Keratinocyte (primary cell): ENCODE measurements at regions not wholly inside any gene's neighbourhood (a gene's known extent, or its start where the extent isn't known, plus 50 kb on each side); places are given as distances from the start of the nearest gene placed in this dataset.

Experiments used
- DNase-seq: peaks from one replicate; pipeline ENCODE4 v3.0.0-alpha.2; 2011; ENCODE audit warnings: low read depth, missing footprints, low spot score
- FAIRE-seq: peaks from 2 replicates; lab custom pipeline; 2011; peaks lifted over from hg19 to GRCh38; lab: Jason Lieb, UNC
- H2AFZ ChIP-seq: 2 replicates; pipeline ENCODE4 v1.6.0; 2012; ENCODE audit warnings: low read length, control low read depth, inconsistent platforms; ENCODE audit not compliant: control insufficient read depth
- H3K27ac ChIP-seq: 2 replicates; pipeline ENCODE4 v1.5.1; 2011; ENCODE audit warnings: low read length; ENCODE audit not compliant: control insufficient read depth, insufficient read depth
- H3K27me3 ChIP-seq: 3 replicates; pipeline ENCODE4 v1.6.0; 2011; ENCODE audit warnings: low read length; ENCODE audit not compliant: control insufficient read depth, insufficient read depth; ENCODE audit errors: extremely low read depth
- H3K36me3 ChIP-seq, 2 experiments: 2 replicates in 1 of 2; 3 replicates in 1 of 2; pipeline ENCODE4 v1.5.1; 2011; ENCODE audit warnings: low read length in 2 of 2, mild to moderate bottlenecking in 1 of 2; ENCODE audit not compliant: control insufficient read depth in 2 of 2, insufficient read depth in 2 of 2; ENCODE audit errors: extremely low read depth in 1 of 2
- H3K4me1 ChIP-seq: 3 replicates; pipeline ENCODE4 v1.5.1; 2011; ENCODE audit warnings: low read length; ENCODE audit not compliant: control insufficient read depth, insufficient read depth; ENCODE audit errors: extremely low read depth
- H3K4me2 ChIP-seq: 3 replicates; pipeline ENCODE4 v1.6.0; 2011; ENCODE audit warnings: low read depth, low read length; ENCODE audit not compliant: control insufficient read depth, insufficient read depth; ENCODE audit errors: extremely low read depth
- H3K4me3 ChIP-seq, 3 experiments: fragments of 200-600 bp in 1 of 3; sonication (generic) in 1 of 3; 2 replicates in 2 of 3; 3 replicates in 1 of 3; pipeline ENCODE4 v1.5.1; 2011 to 2016; ENCODE audit warnings: low read length in 3 of 3, mild to moderate bottlenecking in 3 of 3, control low read depth in 2 of 3, inconsistent platforms in 1 of 3, low read depth in 1 of 3, mixed read lengths in 1 of 3, mixed run types in 1 of 3, moderate library complexity in 1 of 3; ENCODE audit not compliant: control insufficient read depth in 2 of 3, insufficient read depth in 2 of 3; ENCODE audit errors: extremely low read depth in 1 of 3
- H3K79me2 ChIP-seq: 2 replicates; pipeline ENCODE4 v1.6.0; 2012; ENCODE audit warnings: low read length; ENCODE audit not compliant: control insufficient read depth, insufficient read depth
- H3K9ac ChIP-seq: 3 replicates; pipeline ENCODE4 v1.6.0; 2011; ENCODE audit warnings: low read length; ENCODE audit not compliant: control insufficient read depth, insufficient read depth; ENCODE audit errors: extremely low read depth
- H3K9me1 ChIP-seq: 3 replicates; pipeline ENCODE4 v1.6.0; 2011; ENCODE audit warnings: low read length; ENCODE audit not compliant: control insufficient read depth, insufficient read depth; ENCODE audit errors: extremely low read depth
- H3K9me3 ChIP-seq: 2 replicates; pipeline ENCODE4 v1.5.1; 2012; ENCODE audit warnings: low read depth, low read length; ENCODE audit not compliant: control insufficient read depth
- H4K20me1 ChIP-seq: 3 replicates; pipeline ENCODE4 v1.6.0; 2011; ENCODE audit warnings: low read length; ENCODE audit not compliant: control insufficient read depth, insufficient read depth; ENCODE audit errors: extremely low read depth
- CTCF ChIP-seq, 3 experiments: IDR thresholded peaks in 1 of 3; conservative IDR thresholded peaks in 1 of 3; optimal IDR thresholded peaks in 1 of 3; 2 replicates in 2 of 3; 3 replicates in 1 of 3; pipeline versions ENCODE3 to v1.5.1; 2011; ENCODE audit warnings: low read length in 3 of 3, mild to moderate bottlenecking in 3 of 3, moderate library complexity in 2 of 3, control low read depth in 1 of 3, inconsistent platforms in 1 of 3; ENCODE audit not compliant: insufficient read depth in 2 of 3; ENCODE audit errors: extremely low read depth in 1 of 3
- EZH2 ChIP-seq: IDR thresholded peaks from one replicate; pipeline ENCODE4 v1.6.1; 2012; ENCODE audit warnings: inconsistent platforms, mild to moderate bottlenecking, low read length, moderate library complexity
- dilution Hi-C: fragments of 300-500 bp; cut with MboI; formaldehyde crosslinking; loops from one replicate; pipeline ENCODE4 v1.7.0; 2020; ENCODE audit warnings: low sequenced_read_pairs; ENCODE audit not compliant: extremely low pct_ligation_motif_present

- TF ChIP-seq EZH2 (no peak), CTCF (optimal IDR thresholded peaks at IDR 0.05 in 1 of 3, IDR thresholded peaks at IDR 0.05 in 1 of 3, conservative IDR thresholded peaks at IDR 0.05 in 1 of 3; ENCODE audit: extremely low read depth in 1 of 3, insufficient read depth in 2 of 3, low read length in 3 of 3) (no peak)
- Histone ChIP-seq H3K4me1 (no peaks in the 10 kb centered on the region), H3K27me3 (no peaks in the 10 kb centered on the region), H3K36me3 (no peaks in the 10 kb centered on the region), H3K9me3 (no peaks in the 10 kb centered on the region), H3K79me2 (no peaks in the 10 kb centered on the region), H3K4me2 (no peak overlapping the region), H3K9ac (no peak overlapping the region), H3K4me3 (no peak overlapping the region), H2AFZ (no peak overlapping the region), H4K20me1 (no peaks in the 10 kb centered on the region), H3K9me1 (no peaks in the 10 kb centered on the region), H3K27ac (no peak overlapping the region)
- FAIRE-seq, result no peak
- no peak for DNase-seq
- dilution Hi-C loops, result no loop called here
Observed at GRCh38 chr5:5006548-5006947, 133.6 kb upstream of the ADAMTS16 start.

DNA sequence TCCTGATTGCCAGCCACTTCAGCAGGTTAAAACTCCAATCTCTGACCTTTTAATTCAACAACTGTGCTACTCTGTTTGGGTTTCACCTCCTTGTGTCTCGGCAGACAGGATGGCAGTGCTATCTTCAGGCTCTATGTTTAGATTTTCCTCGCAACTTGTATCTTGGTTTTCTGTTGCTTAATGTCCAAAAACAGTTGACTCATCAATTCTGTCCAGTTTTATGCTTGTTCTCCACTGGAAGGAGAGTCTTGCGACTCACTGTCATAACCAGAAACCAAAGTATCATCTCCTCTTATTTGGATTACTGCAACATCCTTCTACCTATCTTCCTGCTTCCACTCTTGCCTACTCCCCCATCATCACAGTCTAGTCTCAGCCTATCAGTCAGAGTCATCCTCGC is 130.9 kb upstream of the ADAMTS16 start:
- DNase-seq, result no peak
- no peaks in the 10 kb centered on the region for H3K9me1 ChIP-seq

More for the DNA sequence above, 130.9 kb upstream of the ADAMTS16 start:
- no peak overlapping the region for H3K9ac ChIP-seq
- H3K79me2 ChIP-seq, result no peaks in the 10 kb centered on the region
- no peaks in the 10 kb centered on the region for H3K27me3 ChIP-seq
- H3K27ac ChIP-seq, result no peak overlapping the region
- H2AFZ ChIP-seq, result no peak overlapping the region
- TF ChIP-seq CTCF (optimal IDR thresholded peaks at IDR 0.05 in 1 of 3, IDR thresholded peaks at IDR 0.05 in 1 of 3, conservative IDR thresholded peaks at IDR 0.05 in 1 of 3; ENCODE audit: extremely low read depth in 1 of 3, insufficient read depth in 2 of 3, low read length in 3 of 3) (no peak), EZH2 (no peak)
- H4K20me1 ChIP-seq, result no peaks in the 10 kb centered on the region
- no peak overlapping the region for H3K4me2 ChIP-seq
- no peak for FAIRE-seq
- H3K4me3 ChIP-seq, result no peak overlapping the region
- dilution Hi-C loops, result no loop called here
- no peaks in the 10 kb centered on the region for H3K36me3 ChIP-seq
- no peaks in the 10 kb centered on the region for H3K4me1 ChIP-seq
- H3K9me3 ChIP-seq, result no peaks in the 10 kb centered on the region
